DND-41 (cell line): ENCODE measurements at regions not wholly inside any gene's neighbourhood (a gene's known extent, or its start where the extent isn't known, plus 50 kb on each side); places are given as distances from the start of the nearest gene placed in this dataset.

Source experiments
- ATAC-seq: fragments of 200-7000 bp; cut with Tn5 transposase; 3 replicates; pipeline ENCODE4 v1.9.1; 2021; ENCODE audit warnings: low read depth; ENCODE audit not compliant: insufficient read depth
- DNase-seq: peaks from one replicate; pipeline ENCODE4 v3.0.0-alpha.2; 2020
- H2AFZ ChIP-seq: 2 replicates; pipeline ENCODE4 v1.6.0; 2012; ENCODE audit warnings: low read depth, low read length
- H3K27ac ChIP-seq: 2 replicates; pipeline ENCODE4 v1.5.1; 2012; ENCODE audit warnings: low read length, inconsistent platforms
- H3K27me3 ChIP-seq: fragments of 200-600 bp; sonication (generic); 2 replicates; pipeline ENCODE4 v1.6.0; 2012; ENCODE audit warnings: low read length, mild to moderate bottlenecking, inconsistent platforms; ENCODE audit not compliant: insufficient read depth, poor library complexity
- H3K36me3 ChIP-seq: 2 replicates; pipeline ENCODE4 v1.5.1; 2012; ENCODE audit warnings: low read length, inconsistent platforms; ENCODE audit not compliant: insufficient read depth
- H3K4me1 ChIP-seq: 2 replicates; pipeline ENCODE4 v1.5.1; 2012; ENCODE audit warnings: mild to moderate bottlenecking, low read length; ENCODE audit not compliant: insufficient read depth
- H3K4me2 ChIP-seq: 2 replicates; pipeline ENCODE4 v1.6.0; 2012; ENCODE audit warnings: mild to moderate bottlenecking, moderate library complexity, low read length, inconsistent platforms; ENCODE audit not compliant: insufficient read depth
- H3K4me3 ChIP-seq, 2 experiments: fragments of 200-600 bp in 1 of 2; shearing (Covaris generic) in 1 of 2; 2 replicates each; pipeline ENCODE4 v1.5.1; 2012 to 2016; ENCODE audit warnings: inconsistent platforms in 2 of 2, low read length in 2 of 2, mild to moderate bottlenecking in 2 of 2, low read depth in 1 of 2, moderate library complexity in 1 of 2
- H3K79me2 ChIP-seq: 2 replicates; pipeline ENCODE4 v1.6.0; 2012; ENCODE audit warnings: low read length, inconsistent platforms; ENCODE audit not compliant: insufficient read depth
- H3K9ac ChIP-seq: 2 replicates; pipeline ENCODE4 v1.6.0; 2012; ENCODE audit warnings: low read depth, mild to moderate bottlenecking, inconsistent platforms, low read length, moderate library complexity
- H3K9me3 ChIP-seq: 2 replicates; pipeline ENCODE4 v1.5.1; 2012; ENCODE audit warnings: low read length, moderate library complexity, mild to moderate bottlenecking, inconsistent platforms; ENCODE audit not compliant: insufficient read depth, severe bottlenecking
- H4K20me1 ChIP-seq: 2 replicates; pipeline ENCODE4 v1.6.0; 2012; ENCODE audit warnings: low read length; ENCODE audit not compliant: insufficient read depth
- EZH2 ChIP-seq: IDR thresholded peaks from 3 replicates; pipeline ENCODE4 v1.6.1; 2012; ENCODE audit warnings: borderline replicate concordance, low read depth, mild to moderate bottlenecking, moderate library complexity, low read length, inconsistent platforms; ENCODE audit not compliant: severe bottlenecking
- TF ChIP-seq, protein P1 (sequence below): IDR thresholded peaks from 2 replicates; pipeline ENCODE4 v1.5.1; 2012; ENCODE audit warnings: borderline replicate concordance, low read length, moderate library complexity, mild to moderate bottlenecking; ENCODE audit not compliant: poor library complexity, severe bottlenecking; ENCODE audit errors: extremely low read depth

DNA sequence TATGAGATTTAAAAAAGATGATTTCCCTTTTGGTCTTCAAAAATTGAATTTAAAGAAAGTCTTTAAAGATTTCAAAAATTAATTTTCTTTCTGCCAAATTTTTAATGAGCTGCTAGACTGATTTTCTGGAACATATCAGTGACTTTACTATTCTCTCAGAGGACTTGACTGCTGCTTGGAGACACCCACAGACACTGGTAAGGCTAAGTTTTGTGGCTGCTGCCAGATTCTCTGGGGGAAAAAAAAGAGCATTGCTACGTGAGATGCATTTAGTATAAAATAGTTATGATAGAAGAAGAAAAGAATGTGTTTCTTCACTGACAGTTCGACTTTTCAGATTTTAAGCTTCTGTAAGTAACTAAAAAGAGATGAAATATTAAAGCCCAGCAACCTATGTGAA lies 193.3 kb upstream of the GRIN3A start:
- Histone ChIP-seq H2AFZ (no peak overlapping the region), H3K9ac (no peak overlapping the region), H3K4me2 (no peak overlapping the region), H3K9me3 (no peaks in the 10 kb centered on the region), H4K20me1 (no peaks in the 10 kb centered on the region), H3K4me1 (no peaks in the 10 kb centered on the region), H3K27ac (no peak overlapping the region), H3K36me3 (no peaks in the 10 kb centered on the region), H3K4me3 (no peak overlapping the region), H3K79me2 (no peaks in the 10 kb centered on the region), H3K27me3 (no peaks in the 10 kb centered on the region)
- TF ChIP-seq EZH2 = no peak
- TF ChIP-seq, protein P1, sequence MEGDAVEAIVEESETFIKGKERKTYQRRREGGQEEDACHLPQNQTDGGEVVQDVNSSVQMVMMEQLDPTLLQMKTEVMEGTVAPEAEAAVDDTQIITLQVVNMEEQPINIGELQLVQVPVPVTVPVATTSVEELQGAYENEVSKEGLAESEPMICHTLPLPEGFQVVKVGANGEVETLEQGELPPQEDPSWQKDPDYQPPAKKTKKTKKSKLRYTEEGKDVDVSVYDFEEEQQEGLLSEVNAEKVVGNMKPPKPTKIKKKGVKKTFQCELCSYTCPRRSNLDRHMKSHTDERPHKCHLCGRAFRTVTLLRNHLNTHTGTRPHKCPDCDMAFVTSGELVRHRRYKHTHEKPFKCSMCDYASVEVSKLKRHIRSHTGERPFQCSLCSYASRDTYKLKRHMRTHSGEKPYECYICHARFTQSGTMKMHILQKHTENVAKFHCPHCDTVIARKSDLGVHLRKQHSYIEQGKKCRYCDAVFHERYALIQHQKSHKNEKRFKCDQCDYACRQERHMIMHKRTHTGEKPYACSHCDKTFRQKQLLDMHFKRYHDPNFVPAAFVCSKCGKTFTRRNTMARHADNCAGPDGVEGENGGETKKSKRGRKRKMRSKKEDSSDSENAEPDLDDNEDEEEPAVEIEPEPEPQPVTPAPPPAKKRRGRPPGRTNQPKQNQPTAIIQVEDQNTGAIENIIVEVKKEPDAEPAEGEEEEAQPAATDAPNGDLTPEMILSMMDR = no peak
- ATAC-seq (no peak), DNase-seq (no peak)

DNA sequence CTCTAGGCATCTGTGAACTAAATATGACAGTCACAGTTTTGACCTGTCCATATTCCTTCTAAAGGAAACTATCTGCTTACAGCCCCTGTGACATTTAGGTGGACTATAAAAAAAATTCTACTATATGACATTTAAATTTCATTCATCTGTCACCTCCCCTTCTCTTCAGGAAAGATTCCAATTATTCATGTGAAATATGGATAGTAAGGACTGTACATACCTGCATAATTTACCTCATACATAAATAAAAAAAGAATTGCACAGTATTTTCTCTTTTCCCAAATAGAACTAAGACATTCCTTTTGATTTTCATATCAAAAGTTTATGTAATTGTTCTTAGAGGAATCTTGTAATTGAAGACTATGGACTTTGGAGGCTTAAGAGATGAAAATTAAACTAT lies 192.3 kb upstream of the GRIN3A start:
- H3K27ac ChIP-seq = no peak overlapping the region

DNA sequence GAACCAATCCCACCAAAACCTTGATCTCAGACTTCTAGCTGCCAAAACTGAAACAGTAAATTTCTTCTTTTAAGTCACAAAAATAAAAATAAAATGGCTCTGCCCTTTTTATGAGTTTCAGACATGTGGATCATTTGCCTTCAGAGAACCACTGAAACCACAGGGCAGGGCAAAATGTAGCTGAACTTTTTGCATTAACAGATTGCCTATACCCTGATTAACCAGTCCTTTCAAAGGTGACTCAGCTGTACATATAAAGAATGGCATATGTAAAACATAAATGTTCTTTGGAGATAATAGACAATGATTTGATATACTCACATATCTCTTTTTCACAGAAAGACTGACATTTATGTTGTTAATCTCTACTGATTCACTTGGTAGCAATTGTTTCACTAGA lies 187.1 kb upstream of the GRIN3A start:
- Histone ChIP-seq H3K36me3 (no peaks in the 10 kb centered on the region), H3K4me2 (no peak overlapping the region)
- ATAC-seq = no peak

More for the DNA sequence above, 192.3 kb upstream of the GRIN3A start:
- no peaks in the 10 kb centered on the region for H3K9me3 ChIP-seq
- H3K36me3 ChIP-seq = no peaks in the 10 kb centered on the region
- TF ChIP-seq, protein P1 = no peak
- no peak for TF ChIP-seq EZH2
- no peaks in the 10 kb centered on the region for H3K27me3 ChIP-seq
- H3K79me2 ChIP-seq = no peaks in the 10 kb centered on the region
- H3K4me1 ChIP-seq = no peaks in the 10 kb centered on the region
- no peak overlapping the region for H3K4me2 ChIP-seq
- no peak overlapping the region for H3K9ac ChIP-seq
- H4K20me1 ChIP-seq = no peaks in the 10 kb centered on the region
- no peak overlapping the region for H3K4me3 ChIP-seq
- H2AFZ ChIP-seq = no peak overlapping the region
- DNase-seq (no peak), ATAC-seq (no peak)

More for the DNA sequence above, 187.1 kb upstream of the GRIN3A start:
- H3K9me3 ChIP-seq = no peaks in the 10 kb centered on the region
- H3K9ac ChIP-seq = no peak overlapping the region
- TF ChIP-seq, protein P1 = no peak
- no peak for TF ChIP-seq EZH2
- no peaks in the 10 kb centered on the region for H4K20me1 ChIP-seq
- no peak for DNase-seq
- H3K27ac ChIP-seq = no peak overlapping the region
- no peaks in the 10 kb centered on the region for H3K4me1 ChIP-seq
- H3K4me3 ChIP-seq = no peak overlapping the region
- no peaks in the 10 kb centered on the region for H3K79me2 ChIP-seq
- no peaks in the 10 kb centered on the region for H3K27me3 ChIP-seq
- H2AFZ ChIP-seq = no peak overlapping the region
